SK-N-SH (cell line): ENCODE measurements at regions not wholly inside any gene's neighbourhood (a gene's known extent, or its start where the extent isn't known, plus 50 kb on each side); places are given as distances from the start of the nearest gene placed in this dataset.

ENCODE experiments used
- CTCF ChIA-PET: fragments of 300-600, 350-600 bp; formaldehyde crosslinking; extraction: SDS; loops from one replicate; lab custom pipeline; 2021; lab: Yijun Ruan, JAX
- POLR2A ChIA-PET: fragments of 350-600 bp; sonication (Branson Sonifier 250); formaldehyde crosslinking; extraction: SDS; loops from one replicate; lab custom pipeline; 2020; ENCODE audit warnings: antibody characterized with exemption, inconsistent platforms; lab: Yijun Ruan, JAX
- DNase-seq: peaks from one replicate; pipeline ENCODE4 v3.0.0; 2012
- H2AFZ ChIP-seq: fragments of 200-600 bp; sonication (generic); 2 replicates; pipeline ENCODE4 v1.8.1; 2016; ENCODE audit warnings: antibody characterized with exemption, mild to moderate bottlenecking, low read depth
- H3F3A ChIP-seq: fragments of 200-600 bp; sonication (generic); replicated peaks from 2 replicates; pipeline ENCODE3; 2016; ENCODE audit warnings: antibody characterized with exemption, mild to moderate bottlenecking; ENCODE audit not compliant: insufficient read depth
- H3K27ac ChIP-seq, 2 experiments: fragments of 200-500 bp in 1 of 2; fragments of 200-600 bp in 1 of 2; sonication (Bioruptor generic) in 1 of 2; sonication (generic), shearing (Covaris generic) in 1 of 2; 2 replicates each; pipeline versions ENCODE4 v1.5.1 to v1.6.1; 2014 to 2016; ENCODE audit warnings: low read depth in 2 of 2, inconsistent platforms in 1 of 2, low read length in 1 of 2, mild to moderate bottlenecking in 1 of 2, mixed read lengths in 1 of 2
- H3K27me3 ChIP-seq: fragments of 200-600 bp; sonication (generic), shearing (Covaris generic); 2 replicates; pipeline ENCODE4 v1.6.1; 2016; ENCODE audit warnings: mixed run types; ENCODE audit not compliant: insufficient read depth
- H3K36me3 ChIP-seq, 2 experiments: fragments of 200-500 bp in 1 of 2; fragments of 200-600 bp in 1 of 2; sonication (Bioruptor generic) in 1 of 2; sonication (generic) in 1 of 2; replicated peaks in 1 of 2; 2 replicates each; pipeline versions ENCODE3 to v1.5.1; 2014 to 2016; ENCODE audit warnings: low read length in 1 of 2, mild to moderate bottlenecking in 1 of 2; ENCODE audit not compliant: insufficient read depth in 2 of 2, control insufficient read depth in 1 of 2
- H3K4me1 ChIP-seq, 2 experiments: fragments of 200-500 bp in 1 of 2; fragments of 200-600 bp in 1 of 2; sonication (Bioruptor generic) in 1 of 2; sonication (generic), shearing (Covaris generic) in 1 of 2; 2 replicates each; pipeline versions ENCODE4 v1.5.1 to v1.6.1; 2014 to 2016; ENCODE audit warnings: low read depth in 1 of 2, low read length in 1 of 2, mixed run types in 1 of 2; ENCODE audit not compliant: insufficient read depth in 2 of 2, control insufficient read depth in 1 of 2
- H3K4me2 ChIP-seq: fragments of 200-600 bp; sonication (generic), shearing (Covaris generic); 2 replicates; pipeline ENCODE4 v1.6.1; 2017; ENCODE audit warnings: mixed run types
- H3K4me3 ChIP-seq, 2 experiments: fragments of 200-500 bp in 1 of 2; fragments of 200-600 bp in 1 of 2; sonication (Bioruptor generic) in 1 of 2; sonication (generic), shearing (Covaris generic) in 1 of 2; 2 replicates each; pipeline versions ENCODE4 v1.5.1 to v1.8.1; 2014 to 2016; ENCODE audit warnings: low read depth in 2 of 2, inconsistent platforms in 1 of 2, low read length in 1 of 2, mild to moderate bottlenecking in 1 of 2, mixed read lengths in 1 of 2, moderate library complexity in 1 of 2
- H3K79me2 ChIP-seq: fragments of 200-600 bp; sonication (generic); 2 replicates; pipeline ENCODE4 v1.8.1; 2017; ENCODE audit warnings: mild to moderate bottlenecking; ENCODE audit not compliant: insufficient read depth
- H3K9ac ChIP-seq: fragments of 200-600 bp; sonication (generic); 2 replicates; pipeline ENCODE4 v1.6.1; 2017; ENCODE audit warnings: mixed run types
- H3K9me2 ChIP-seq: fragments of 200-600 bp; sonication (generic); 2 replicates; pipeline ENCODE4 v1.6.1; 2017; ENCODE audit warnings: mixed run types
- H3K9me3 ChIP-seq: fragments of 200-600 bp; sonication (generic); 2 replicates; pipeline ENCODE4 v1.6.1; 2017; ENCODE audit warnings: mixed run types, mild to moderate bottlenecking, moderate library complexity
- H4K20me1 ChIP-seq: fragments of 200-600 bp; sonication (generic); 2 replicates; pipeline ENCODE4 v1.6.1; 2017; ENCODE audit warnings: mild to moderate bottlenecking, mixed run types; ENCODE audit not compliant: insufficient read depth
- ELF1 ChIP-seq: IDR thresholded peaks from 2 replicates; pipeline ENCODE4 v1.4.0; 2012
- EZH2phosphoT487 ChIP-seq: fragments of 200-600 bp; sonication (generic); IDR thresholded peaks from 2 replicates; pipeline ENCODE4 v1.6.1; 2017; ENCODE audit warnings: low read depth, mixed run types, mild to moderate bottlenecking, antibody characterized with exemption, moderate library complexity, borderline replicate concordance
- FOSL2 ChIP-seq: IDR thresholded peaks from 2 replicates; pipeline ENCODE4 v1.4.0; 2012; ENCODE audit warnings: low read depth, mild to moderate bottlenecking, moderate library complexity, borderline replicate concordance
- FOXJ3 ChIP-seq: sonication (generic); formaldehyde crosslinking; IDR thresholded peaks from 2 replicates; pipeline ENCODE4 v1.5.1; 2020; ENCODE audit warnings: mild to moderate bottlenecking, missing genetic modification reagents
- GABPA ChIP-seq: IDR thresholded peaks from 2 replicates; pipeline ENCODE4 v1.4.0; 2012; ENCODE audit warnings: low read depth, mild to moderate bottlenecking
- JUND ChIP-seq: IDR thresholded peaks from 2 replicates; pipeline ENCODE4 v1.4.0; 2012
- MEF2A ChIP-seq: IDR thresholded peaks from 2 replicates; pipeline ENCODE4 v1.4.0; 2012; ENCODE audit warnings: low read depth, borderline replicate concordance
- NFIC ChIP-seq: IDR thresholded peaks from 2 replicates; pipeline ENCODE4 v1.4.0; 2012; ENCODE audit warnings: borderline replicate concordance
- NRF1 ChIP-seq: IDR thresholded peaks from 2 replicates; pipeline ENCODE4 v1.6.1; 2012; ENCODE audit warnings: low read depth, mild to moderate bottlenecking, low read length
- POLR2AphosphoS5 ChIP-seq: IDR thresholded peaks from 2 replicates; pipeline ENCODE4 v1.6.1; 2012; ENCODE audit warnings: low read depth, low read length
- RAD21 ChIP-seq: IDR thresholded peaks from 2 replicates; pipeline ENCODE4 v1.6.1; 2012; ENCODE audit warnings: mild to moderate bottlenecking, low read length
- SIN3A ChIP-seq: IDR thresholded peaks from 2 replicates; pipeline ENCODE4 v1.6.1; 2012; ENCODE audit warnings: low read depth, mild to moderate bottlenecking, low read length, moderate library complexity, borderline replicate concordance
- SMC3 ChIP-seq: IDR thresholded peaks from 2 replicates; pipeline ENCODE4 v1.6.1; 2012; ENCODE audit warnings: low read depth, low read length, improper control_type of control experiment
- TAF1 ChIP-seq: IDR thresholded peaks from 2 replicates; pipeline ENCODE4 v1.6.1; 2012; ENCODE audit warnings: low read depth, mild to moderate bottlenecking, low read length, moderate library complexity, borderline replicate concordance
- TEAD4 ChIP-seq: IDR thresholded peaks from 2 replicates; pipeline ENCODE4 v1.4.0; 2012; ENCODE audit warnings: mild to moderate bottlenecking, borderline replicate concordance; ENCODE audit not compliant: insufficient read depth
- YY1 ChIP-seq: IDR thresholded peaks from 2 replicates; pipeline ENCODE4 v1.4.0; 2012; ENCODE audit warnings: low read depth, mild to moderate bottlenecking
- WGBS: methylation state at CpG from one replicate; pipeline ENCODE4 v1.1.6; 2017; ENCODE audit warnings: low lambda C conversion rate; 5-methylcytosine and 5-hydroxymethylcytosine counted together
- TF ChIP-seq, protein P1 (sequence below): fragments of 150-350 bp; IDR thresholded peaks from 2 replicates; pipeline ENCODE4 v1.6.1; 2017; ENCODE audit warnings: antibody characterized with exemption, low read length, low read depth, borderline replicate concordance
- TF ChIP-seq, protein P2 (sequence below): fragments of 200-600 bp; sonication (generic); IDR thresholded peaks from 2 replicates; pipeline ENCODE4 v1.6.1; 2017; ENCODE audit warnings: antibody characterized with exemption, mild to moderate bottlenecking, moderate library complexity

DNA sequence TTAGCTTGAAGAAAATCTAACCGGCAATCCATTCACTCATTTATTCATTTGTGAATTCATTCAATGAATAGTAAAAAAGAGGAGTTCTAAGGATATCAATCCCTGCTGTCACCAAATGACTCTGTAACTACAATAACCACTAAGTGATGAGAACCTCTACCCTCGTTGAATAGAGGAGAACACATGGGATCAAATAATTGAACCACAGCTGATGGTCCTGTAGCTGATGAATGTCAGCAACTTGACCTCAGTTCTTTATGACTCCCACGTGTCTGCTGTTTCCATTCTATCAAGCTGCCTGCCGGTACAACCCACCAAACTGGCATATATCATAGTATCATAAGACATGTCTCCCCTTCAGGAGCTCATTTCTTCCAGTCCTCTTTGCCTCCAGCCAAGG, 150.3 kb downstream of the PTGER3 start:
- 58% methylated on average over 4 of the region's 4 CpGs for WGBS

DNA sequence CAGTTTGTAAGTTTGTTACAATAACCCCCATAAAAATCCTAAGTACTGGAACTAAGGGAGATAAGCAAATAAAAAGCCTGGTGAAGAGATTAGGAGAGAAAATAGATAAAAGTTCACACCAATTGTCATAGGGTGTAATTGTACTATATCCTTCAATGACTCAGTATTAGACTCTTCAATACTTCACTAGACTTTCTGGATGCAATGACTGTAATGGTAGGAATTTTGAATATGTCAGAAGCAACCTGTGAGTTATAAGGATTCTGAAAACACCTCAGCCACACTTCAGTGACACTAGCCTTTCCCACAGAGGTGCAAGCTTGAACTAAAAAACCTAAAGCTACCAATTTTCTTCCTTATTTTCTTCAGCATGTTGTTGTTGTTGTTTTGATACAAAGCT, 147.9 kb downstream of the PTGER3 start:
- Histone ChIP-seq H3K4me1 (0 out of 4 replicates have a peak, but pooled peaks cover 0 to 5% of the 10 kb centered on the region in 2 experiments), H3K9ac (no peak overlapping the region), H3K9me3 (no peaks in the 10 kb centered on the region), H3K4me2 (no peak overlapping the region), H4K20me1 (no peaks in the 10 kb centered on the region), H3K9me2 (no peaks in the 10 kb centered on the region), H3F3A (no peaks in the 10 kb centered on the region), H3K27me3 (no peaks in the 10 kb centered on the region), H3K36me3 (no peaks in the 10 kb centered on the region), H2AFZ (no peak overlapping the region), H3K79me2 (no peaks in the 10 kb centered on the region), H3K4me3 (no peak overlapping the region), H3K27ac (no peak overlapping the region)
- CTCF ChIA-PET = no interaction called here
- 0 out of 2 replicates have a peak, but pooled peaks have one; percentile 7 for TF ChIP-seq FOSL2
- no peak for TF ChIP-seq RAD21
- TF ChIP-seq SMC3 = no peak
- TF ChIP-seq EZH2phosphoT487 = no peak
- no peak for TF ChIP-seq TAF1
- no peak for TF ChIP-seq NRF1
- POLR2A ChIA-PET = no interaction called here
- no peak for DNase-seq

More for the DNA sequence above, 150.3 kb downstream of the PTGER3 start:
- POLR2A ChIA-PET = no interaction called here
- no peaks in the 10 kb centered on the region for H3F3A ChIP-seq
- no peak overlapping the region for H3K4me2 ChIP-seq
- no peaks in the 10 kb centered on the region for H3K9me3 ChIP-seq
- H3K4me3 ChIP-seq = no peak overlapping the region
- H3K27me3 ChIP-seq = no peaks in the 10 kb centered on the region
- no peaks in the 10 kb centered on the region for H3K36me3 ChIP-seq
- DNase-seq = no peak
- TF ChIP-seq POLR2AphosphoS5 = no peak
- no peak for TF ChIP-seq FOSL2
- TF ChIP-seq FOXJ3 = no peak
- TF ChIP-seq SMC3 = no peak
- TF ChIP-seq NFIC = no peak
- TF ChIP-seq, protein P1, sequence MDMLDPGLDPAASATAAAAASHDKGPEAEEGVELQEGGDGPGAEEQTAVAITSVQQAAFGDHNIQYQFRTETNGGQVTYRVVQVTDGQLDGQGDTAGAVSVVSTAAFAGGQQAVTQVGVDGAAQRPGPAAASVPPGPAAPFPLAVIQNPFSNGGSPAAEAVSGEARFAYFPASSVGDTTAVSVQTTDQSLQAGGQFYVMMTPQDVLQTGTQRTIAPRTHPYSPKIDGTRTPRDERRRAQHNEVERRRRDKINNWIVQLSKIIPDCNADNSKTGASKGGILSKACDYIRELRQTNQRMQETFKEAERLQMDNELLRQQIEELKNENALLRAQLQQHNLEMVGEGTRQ = no peak
- no peak for TF ChIP-seq JUND
- TF ChIP-seq, protein P2, sequence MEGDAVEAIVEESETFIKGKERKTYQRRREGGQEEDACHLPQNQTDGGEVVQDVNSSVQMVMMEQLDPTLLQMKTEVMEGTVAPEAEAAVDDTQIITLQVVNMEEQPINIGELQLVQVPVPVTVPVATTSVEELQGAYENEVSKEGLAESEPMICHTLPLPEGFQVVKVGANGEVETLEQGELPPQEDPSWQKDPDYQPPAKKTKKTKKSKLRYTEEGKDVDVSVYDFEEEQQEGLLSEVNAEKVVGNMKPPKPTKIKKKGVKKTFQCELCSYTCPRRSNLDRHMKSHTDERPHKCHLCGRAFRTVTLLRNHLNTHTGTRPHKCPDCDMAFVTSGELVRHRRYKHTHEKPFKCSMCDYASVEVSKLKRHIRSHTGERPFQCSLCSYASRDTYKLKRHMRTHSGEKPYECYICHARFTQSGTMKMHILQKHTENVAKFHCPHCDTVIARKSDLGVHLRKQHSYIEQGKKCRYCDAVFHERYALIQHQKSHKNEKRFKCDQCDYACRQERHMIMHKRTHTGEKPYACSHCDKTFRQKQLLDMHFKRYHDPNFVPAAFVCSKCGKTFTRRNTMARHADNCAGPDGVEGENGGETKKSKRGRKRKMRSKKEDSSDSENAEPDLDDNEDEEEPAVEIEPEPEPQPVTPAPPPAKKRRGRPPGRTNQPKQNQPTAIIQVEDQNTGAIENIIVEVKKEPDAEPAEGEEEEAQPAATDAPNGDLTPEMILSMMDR = no peak
- no peak for TF ChIP-seq ELF1
- no peak for TF ChIP-seq MEF2A
- no peak for TF ChIP-seq YY1
- TF ChIP-seq TEAD4 = no peak
- no peak for TF ChIP-seq GABPA
- no peak for TF ChIP-seq SIN3A
- no peaks in the 10 kb centered on the region for H3K9me2 ChIP-seq
- H3K4me1 ChIP-seq = peaks cover 0 to 10% of the 10 kb centered on the region in 2 experiments; a peak in 1 of 4 replicates
- no peaks in the 10 kb centered on the region for H3K79me2 ChIP-seq
- no peaks in the 10 kb centered on the region for H4K20me1 ChIP-seq
- H3K27ac ChIP-seq = no peak overlapping the region
- H2AFZ ChIP-seq = no peak overlapping the region
- no peak overlapping the region for H3K9ac ChIP-seq
- CTCF ChIA-PET = interaction anchor here (1.3 to 2.6 kb wide), 2 partner anchors 9 to 32 kb away, joined by 4 to 13 read pairs; no protein-coding TSS in a partner anchor
